Activated CD4-positive, alpha-beta T cell treated with anti-CD3 and anti-CD28 coated beads for 48 hours (primary cell): ENCODE measurements at regions not wholly inside any gene's neighbourhood (a gene's known extent, or its start where the extent isn't known, plus 50 kb on each side); places are given as distances from the start of the nearest gene placed in this dataset.

Experiments
- DNase-seq: peaks from one replicate; pipeline ENCODE4 v3.0.0-alpha.2; 2020

GRCh38 chr2:9739531-9739964 is 103.7 kb upstream of the TAF1B start:
- peak; percentile 74 for DNase-seq

GRCh38 chr2:9740382-9741073 is 102.7 kb upstream of the TAF1B start:
- DNase-seq, result no peak

- no peak for DNase-seq
These were observed 102.2 kb upstream of the TAF1B start for GRCh38 chr2:9741110-9741509.

- no peak for DNase-seq
These were observed 100.7 kb upstream of the TAF1B start for GRCh38 chr2:9742601-9743000.

GRCh38 chr2:9744256-9745004 is 98.8 kb upstream of the TAF1B start:
- no peak for DNase-seq

GRCh38 chr2:9745153-9745899 is 97.9 kb upstream of the TAF1B start:
- DNase-seq, result no peak

- no peak for DNase-seq
These were observed 95.9 kb upstream of the TAF1B start for GRCh38 chr2:9747396-9747795.

GRCh38 chr2:9748577-9748976 is 94.7 kb upstream of the TAF1B start:
- peak; percentile 55 for DNase-seq

GRCh38 chr2:9749546-9750223 is 93.6 kb upstream of the TAF1B start:
- no peak for DNase-seq

GRCh38 chr2:9750224-9751215 is 92.8 kb upstream of the TAF1B start:
- no peak for DNase-seq

- no peak for DNase-seq
These were observed 91.4 kb upstream of the TAF1B start for GRCh38 chr2:9751831-9752230.

GRCh38 chr2:9752441-9753275 is 90.6 kb upstream of the TAF1B start:
- peak; percentile 94 for DNase-seq

- peak; percentile 87 for DNase-seq
These were observed 90.0 kb upstream of the TAF1B start for GRCh38 chr2:9753276-9753600.

- DNase-seq, result peak; percentile 77
These were observed 89.4 kb upstream of the TAF1B start for GRCh38 chr2:9753665-9754531.

- DNase-seq, result no peak
These were observed 88.8 kb upstream of the TAF1B start for GRCh38 chr2:9754532-9754887.

GRCh38 chr2:9755008-9755407 is 88.3 kb upstream of the TAF1B start:
- DNase-seq, result no peak

- DNase-seq, result no peak
These were observed 87.6 kb upstream of the TAF1B start for GRCh38 chr2:9755638-9756037.

GRCh38 chr2:9756692-9757250 is 86.5 kb upstream of the TAF1B start:
- DNase-seq, result no peak

GRCh38 chr2:9757501-9758264 is 85.6 kb upstream of the TAF1B start:
- no peak for DNase-seq
